ENCODE measurements at regions not wholly inside any gene's neighbourhood (a gene's known extent, or its start where the extent isn't known, plus 50 kb on each side); places are given as distances from the start of the nearest gene placed in this dataset.
"Not testable (repeated sequence)": the region's sequence is repeated elsewhere in the genome, so short reads cannot be mapped to it uniquely, and the experiment has no call there.

DNA sequence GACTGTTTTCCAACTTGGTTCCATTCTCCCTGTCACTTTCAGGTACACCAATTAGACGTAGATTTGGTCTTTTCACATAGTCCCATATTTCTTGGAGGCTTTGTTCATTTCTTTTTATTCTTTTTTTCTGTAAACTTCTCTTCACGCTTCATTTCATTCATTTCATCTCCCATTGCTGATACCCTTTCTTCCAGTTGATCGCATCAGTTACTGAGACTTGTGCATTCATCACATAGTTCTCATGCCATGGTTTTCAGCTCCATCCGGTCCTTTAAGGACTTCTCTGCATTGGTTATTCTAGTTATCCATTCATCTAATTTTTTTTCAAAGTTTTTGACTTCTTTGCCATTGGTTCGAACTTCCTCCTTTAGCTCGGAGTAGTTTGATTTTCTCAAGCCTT is 66.9 kb upstream of the ADAMTS3 start:
- ATAC-seq (ENCODE audit: low read depth); H3K27ac ChIP-seq (ENCODE audit: insufficient read depth, low read length): not testable (repeated sequence)

DNA sequence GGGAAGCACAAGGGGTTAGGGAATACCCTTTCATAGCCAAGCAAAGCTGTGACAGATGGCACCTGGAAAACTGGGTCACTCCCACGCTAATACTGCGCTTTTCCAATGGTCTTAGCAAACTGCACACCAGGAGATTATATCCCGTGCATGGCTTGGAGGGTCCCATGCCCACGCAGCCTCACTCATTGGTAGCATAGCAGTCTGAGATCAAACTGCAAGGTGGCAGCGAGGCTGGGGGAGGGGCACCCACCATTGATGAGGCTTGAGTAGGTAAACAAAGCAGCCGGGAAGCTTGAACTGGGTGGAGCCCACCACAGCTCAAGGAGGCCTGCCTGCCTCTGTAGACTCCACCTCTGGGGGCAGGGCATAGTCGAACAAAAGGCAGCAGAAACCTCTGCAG is 63.2 kb upstream of the ADAMTS3 start:
- in situ Hi-C loops (cut with MboI; ENCODE audit: low sequenced_read_pairs); intact Hi-C loops (cut with micrococcal nuclease); H2AFZ ChIP-seq (replicated peaks; ENCODE audit: low read length, poor library complexity); H4K8ac ChIP-seq (ENCODE audit: low read depth in 2 of 2, low read length in 2 of 2); CTCF ChIA-PET; H3K18ac ChIP-seq (ENCODE audit: low read depth, low read length); BruUV-seq (replicated peaks); DNase-seq; H3K56ac ChIP-seq (ENCODE audit: extremely low read depth, insufficient read depth, low read length); H4K5ac ChIP-seq (ENCODE audit: low read depth, low read length); H3K9me3 ChIP-seq (ENCODE audit: control insufficient read depth, insufficient read depth, low read length); dilution Hi-C loops (cut with HindIII; ENCODE audit: low sequenced_read_pairs, unreplicated experiment); H3K4me3 ChIP-seq (ENCODE audit: insufficient read depth, low read depth, low read length); H3K36me3 ChIP-seq (ENCODE audit: control insufficient read depth, insufficient read depth, low read length); H3K14ac ChIP-seq (replicated peaks; ENCODE audit: low read depth, low read length); ATAC-seq (ENCODE audit: low read depth); H4K91ac ChIP-seq (ENCODE audit: insufficient read depth, low read depth, low read length); H2BK120ac ChIP-seq (ENCODE audit: low read depth, low read length); H3K27ac ChIP-seq (ENCODE audit: insufficient read depth, low read length); H2AK5ac ChIP-seq (ENCODE audit: low read depth, low read length); H3K4me1 ChIP-seq (ENCODE audit: control insufficient read depth, insufficient read depth, low read length); H4K20me1 ChIP-seq (ENCODE audit: insufficient read depth, low read length); H2BK20ac ChIP-seq (ENCODE audit: low read depth, low read length); H3K4ac ChIP-seq (ENCODE audit: low read depth, low read length); H3K79me1 ChIP-seq (ENCODE audit: low read depth in 1 of 2, low read length in 2 of 2); H2AK9ac ChIP-seq (replicated peaks; ENCODE audit: low read depth, low read length, poor library complexity); H3K23ac ChIP-seq (ENCODE audit: low read depth, low read length); H3K27me3 ChIP-seq (ENCODE audit: control insufficient read depth, insufficient read depth, low read length); POLR2A ChIA-PET (ENCODE audit: unreplicated experiment); H2BK15ac ChIP-seq (ENCODE audit: low read depth, low read length); H2BK5ac ChIP-seq (ENCODE audit: low read depth, low read length, poor library complexity, severe bottlenecking); H3K4me2 ChIP-seq (ENCODE audit: low read depth, low read length); H3K9ac ChIP-seq (ENCODE audit: low read depth, low read length); H3K9me1 ChIP-seq (ENCODE audit: insufficient read depth, low read length): not testable (repeated sequence)
- 35% methylated on average over 2 of the region's 7 CpGs; no CpG with 5 or more reads in 1 of the 2 experiments for WGBS, 2 experiments (ENCODE audit: extremely low coverage in 2 of 2, insufficient read length in 1 of 2)

More for the DNA sequence above, 66.9 kb upstream of the ADAMTS3 start:
- H3K23ac ChIP-seq (ENCODE audit: low read depth, low read length); H3K79me1 ChIP-seq (ENCODE audit: low read depth in 1 of 2, low read length in 2 of 2); H2BK120ac ChIP-seq (ENCODE audit: low read depth, low read length); H3K14ac ChIP-seq (replicated peaks; ENCODE audit: low read depth, low read length); H2BK15ac ChIP-seq (ENCODE audit: low read depth, low read length); H4K5ac ChIP-seq (ENCODE audit: low read depth, low read length); H3K4me3 ChIP-seq (ENCODE audit: insufficient read depth, low read depth, low read length); H3K18ac ChIP-seq (ENCODE audit: low read depth, low read length); H4K20me1 ChIP-seq (ENCODE audit: insufficient read depth, low read length); intact Hi-C loops (cut with micrococcal nuclease); POLR2A ChIA-PET (ENCODE audit: unreplicated experiment); H3K4me2 ChIP-seq (ENCODE audit: low read depth, low read length); CTCF ChIA-PET; H4K8ac ChIP-seq (ENCODE audit: low read depth in 2 of 2, low read length in 2 of 2); H2AK5ac ChIP-seq (ENCODE audit: low read depth, low read length); H3K9ac ChIP-seq (ENCODE audit: low read depth, low read length); H3K4me1 ChIP-seq (ENCODE audit: control insufficient read depth, insufficient read depth, low read length); H3K56ac ChIP-seq (ENCODE audit: extremely low read depth, insufficient read depth, low read length); H2BK20ac ChIP-seq (ENCODE audit: low read depth, low read length); H2BK5ac ChIP-seq (ENCODE audit: low read depth, low read length, poor library complexity, severe bottlenecking); BruUV-seq (replicated peaks); H3K4ac ChIP-seq (ENCODE audit: low read depth, low read length); H2AK9ac ChIP-seq (replicated peaks; ENCODE audit: low read depth, low read length, poor library complexity); H3K27me3 ChIP-seq (ENCODE audit: control insufficient read depth, insufficient read depth, low read length); H3K9me1 ChIP-seq (ENCODE audit: insufficient read depth, low read length); DNase-seq; in situ Hi-C loops (cut with MboI; ENCODE audit: low sequenced_read_pairs); H3K9me3 ChIP-seq (ENCODE audit: control insufficient read depth, insufficient read depth, low read length); H4K91ac ChIP-seq (ENCODE audit: insufficient read depth, low read depth, low read length); H2AFZ ChIP-seq (replicated peaks; ENCODE audit: low read length, poor library complexity); H3K36me3 ChIP-seq (ENCODE audit: control insufficient read depth, insufficient read depth, low read length); dilution Hi-C loops (cut with HindIII; ENCODE audit: low sequenced_read_pairs, unreplicated experiment): not testable (repeated sequence)
- WGBS, 2 experiments (ENCODE audit: extremely low coverage in 2 of 2, insufficient read length in 1 of 2), result 100% methylated on average over 1 of the region's 6 CpGs; no CpG with 5 or more reads in 1 of the 2 experiments

Measured in IMR-90 (cell line).